CD4-positive, CD25-positive, alpha-beta regulatory T cell (primary cell): ENCODE measurements at regions not wholly inside any gene's neighbourhood (a gene's known extent, or its start where the extent isn't known, plus 50 kb on each side); places are given as distances from the start of the nearest gene placed in this dataset.

Experiments
- ATAC-seq, 2 donors: fragments of 150-1000 bp; cut with Tn5 transposase; one replicate each; pipeline ENCODE4 v1.10.0; 2021; ENCODE audit warnings: low read depth in 2 of 2, moderate number of reproducible peaks in 2 of 2, moderate library complexity in 1 of 2
- DNase-seq, 3 donors: peaks; one replicate each; pipeline versions ENCODE4 v3.0.0 to v3.0.0-alpha.2; 2012 to 2022; ENCODE audit warnings: mixed read lengths in 1 of 3
- H3K27ac ChIP-seq: one replicate; pipeline ENCODE4 v1.7.0; 2013; ENCODE audit warnings: mild to moderate bottlenecking, low read length; ENCODE audit not compliant: insufficient read depth, poor library complexity, severe bottlenecking
- H3K27me3 ChIP-seq: one replicate; pipeline ENCODE4 v1.7.0; 2013; ENCODE audit warnings: low read length; ENCODE audit not compliant: control insufficient read depth, insufficient read depth
- H3K36me3 ChIP-seq: one replicate; pipeline ENCODE4 v1.7.0; 2013; ENCODE audit warnings: mild to moderate bottlenecking, low read length, moderate library complexity; ENCODE audit not compliant: control insufficient read depth, insufficient read depth
- H3K4me1 ChIP-seq: 2 replicates; pipeline ENCODE4 v1.7.0; 2013; ENCODE audit warnings: mild to moderate bottlenecking, low read length; ENCODE audit not compliant: insufficient read depth, control insufficient read depth, poor library complexity, severe bottlenecking
- H3K4me3 ChIP-seq: one replicate; pipeline ENCODE4 v1.7.0; 2013; ENCODE audit warnings: low read depth, mild to moderate bottlenecking, low read length, moderate library complexity
- H3K9me3 ChIP-seq, 2 experiments: 1 replicate in 1 of 2; 2 replicates in 1 of 2; pipeline ENCODE4 v1.7.0; 2013; ENCODE audit warnings: low read length in 2 of 2, mild to moderate bottlenecking in 1 of 2, moderate library complexity in 1 of 2; ENCODE audit not compliant: control insufficient read depth in 2 of 2
- H3K27ac Mint-ChIP-seq, 3 donors: one replicate each; pipeline ENCODE4 v1.8.0; 2020 to 2022; ENCODE audit warnings: mild to moderate bottlenecking in 3 of 3, mixed read lengths in 3 of 3, moderate library complexity in 2 of 3
- H3K27me3 Mint-ChIP-seq: one replicate; pipeline ENCODE4 v1.8.0; 2022; ENCODE audit warnings: mild to moderate bottlenecking, mixed read lengths
- H3K36me3 Mint-ChIP-seq: one replicate; pipeline ENCODE4 v1.8.0; 2020; ENCODE audit warnings: mixed read lengths
- H3K4me1 Mint-ChIP-seq, 4 donors: one replicate each; pipeline ENCODE4 v1.8.0; 2020 to 2022; ENCODE audit warnings: mixed read lengths in 4 of 4, mild to moderate bottlenecking in 1 of 4
- H3K4me3 Mint-ChIP-seq, 4 donors: one replicate each; pipeline ENCODE4 v1.8.0; 2020 to 2022; ENCODE audit warnings: mild to moderate bottlenecking in 4 of 4, mixed read lengths in 4 of 4, moderate library complexity in 3 of 4
- H3K9me3 Mint-ChIP-seq, 7 donors: one replicate each; pipeline ENCODE4 v1.8.0; 2020 to 2022; ENCODE audit warnings: mixed read lengths in 7 of 7, mild to moderate bottlenecking in 3 of 7, moderate library complexity in 2 of 7

- no peaks in the 10 kb centered on the region for H3K36me3 ChIP-seq
- Mint-ChIP-seq H3K4me3 (no peak overlapping the region), H3K27me3 (no peaks in the 10 kb centered on the region), H3K4me1 (no peaks in the 10 kb centered on the region), H3K36me3 (no peaks in the 10 kb centered on the region), H3K27ac (no peak overlapping the region), H3K9me3 (peaks cover 0 to 13% (median 2%) of the 10 kb centered on the region in 7 donors)
- H3K4me3 ChIP-seq, result no peak overlapping the region
- H3K4me1 ChIP-seq, result no peaks in the 10 kb centered on the region
- no peak for DNase-seq
- no peak for ATAC-seq
- H3K27ac ChIP-seq, result no peak overlapping the region
- H3K9me3 ChIP-seq, result no peaks in the 10 kb centered on the region
- no peaks in the 10 kb centered on the region for H3K27me3 ChIP-seq
These were observed 214.4 kb downstream of the TBX5 start for GRCh38 chr12:114191581-114191980.

GRCh38 chr12:114190971-114191370 lies 215.0 kb downstream of the TBX5 start:
- H3K27ac ChIP-seq, result no peak overlapping the region
- no peaks in the 10 kb centered on the region for H3K27me3 ChIP-seq
- ATAC-seq (no peak), DNase-seq (no peak)
- Mint-ChIP-seq H3K4me3 (no peak overlapping the region), H3K36me3 (no peaks in the 10 kb centered on the region), H3K9me3 (peaks cover 0 to 13% (median 2%) of the 10 kb centered on the region in 7 donors), H3K27ac (no peak overlapping the region), H3K27me3 (no peaks in the 10 kb centered on the region), H3K4me1 (no peaks in the 10 kb centered on the region)
- no peaks in the 10 kb centered on the region for H3K4me1 ChIP-seq
- no peak overlapping the region for H3K4me3 ChIP-seq
- no peaks in the 10 kb centered on the region for H3K36me3 ChIP-seq
- H3K9me3 ChIP-seq, result no peaks in the 10 kb centered on the region

GRCh38 chr12:114189266-114189665 lies 216.7 kb downstream of the TBX5 start:
- Mint-ChIP-seq H3K27ac (no peak overlapping the region), H3K9me3 (peaks cover 0 to 16% (median 4%) of the 10 kb centered on the region in 7 donors), H3K4me1 (no peaks in the 10 kb centered on the region), H3K4me3 (no peak overlapping the region), H3K27me3 (no peaks in the 10 kb centered on the region), H3K36me3 (no peaks in the 10 kb centered on the region)
- no peak for ATAC-seq
- Histone ChIP-seq H3K4me3 (no peak overlapping the region), H3K9me3 (no peaks in the 10 kb centered on the region), H3K27ac (no peak overlapping the region), H3K27me3 (no peaks in the 10 kb centered on the region), H3K36me3 (no peaks in the 10 kb centered on the region), H3K4me1 (no peaks in the 10 kb centered on the region)
- no peak for DNase-seq

GRCh38 chr12:114186241-114187002 lies 219.5 kb downstream of the TBX5 start:
- Histone ChIP-seq H3K27me3 (no peaks in the 10 kb centered on the region), H3K4me1 (no peaks in the 10 kb centered on the region), H3K36me3 (no peaks in the 10 kb centered on the region), H3K27ac (no peak overlapping the region), H3K9me3 (no peaks in the 10 kb centered on the region), H3K4me3 (no peak overlapping the region)
- Mint-ChIP-seq H3K27me3 (no peaks in the 10 kb centered on the region), H3K27ac (no peak overlapping the region), H3K9me3 (peaks cover 0 to 16% (median 4%) of the 10 kb centered on the region in 7 donors), H3K4me1 (no peaks in the 10 kb centered on the region), H3K36me3 (no peaks in the 10 kb centered on the region), H3K4me3 (no peak overlapping the region)
- no peak for DNase-seq
- no peak for ATAC-seq

- Mint-ChIP-seq H3K36me3 (no peaks in the 10 kb centered on the region), H3K27me3 (no peaks in the 10 kb centered on the region), H3K9me3 (peaks cover 0 to 11% (median 0%) of the 10 kb centered on the region in 7 donors), H3K4me3 (no peak overlapping the region), H3K4me1 (no peaks in the 10 kb centered on the region), H3K27ac (no peak overlapping the region)
- Histone ChIP-seq H3K9me3 (no peaks in the 10 kb centered on the region), H3K27ac (no peak overlapping the region), H3K4me3 (no peak overlapping the region), H3K36me3 (no peaks in the 10 kb centered on the region), H3K4me1 (no peaks in the 10 kb centered on the region), H3K27me3 (no peaks in the 10 kb centered on the region)
- DNase-seq (no peak), ATAC-seq (no peak)
These were observed 218.9 kb upstream of the RBM19 start for GRCh38 chr12:114185036-114185435.

GRCh38 chr12:114174326-114174725 lies 208.2 kb upstream of the RBM19 start:
- H3K4me1 Mint-ChIP-seq, result no peaks in the 10 kb centered on the region
- no peak for DNase-seq

GRCh38 chr12:114172135-114172534 lies 206.0 kb upstream of the RBM19 start:
- H3K27me3 Mint-ChIP-seq, result no peaks in the 10 kb centered on the region
- DNase-seq (no peak), ATAC-seq (no peak)
- no peaks in the 10 kb centered on the region for H3K9me3 ChIP-seq
- no peak overlapping the region for H3K4me3 Mint-ChIP-seq
- no peaks in the 10 kb centered on the region for H3K36me3 ChIP-seq
- peaks cover 0 to 3% (median 1%) of the 10 kb centered on the region in 7 donors for H3K9me3 Mint-ChIP-seq
- no peaks in the 10 kb centered on the region for H3K4me1 Mint-ChIP-seq
- H3K4me1 ChIP-seq, result no peaks in the 10 kb centered on the region
- no peak overlapping the region for H3K27ac Mint-ChIP-seq
- no peaks in the 10 kb centered on the region for H3K36me3 Mint-ChIP-seq
- no peaks in the 10 kb centered on the region for H3K27me3 ChIP-seq
- no peak overlapping the region for H3K4me3 ChIP-seq
- H3K27ac ChIP-seq, result no peak overlapping the region

More at GRCh38 chr12:114174326-114174725, 208.2 kb upstream of the RBM19 start:
- Histone ChIP-seq H3K27me3 (no peaks in the 10 kb centered on the region), H3K4me1 (no peaks in the 10 kb centered on the region), H3K36me3 (no peaks in the 10 kb centered on the region), H3K4me3 (no peak overlapping the region), H3K27ac (no peak overlapping the region), H3K9me3 (no peaks in the 10 kb centered on the region)
- H3K27me3 Mint-ChIP-seq, result no peaks in the 10 kb centered on the region
- H3K36me3 Mint-ChIP-seq, result no peaks in the 10 kb centered on the region
- H3K27ac Mint-ChIP-seq, result no peak overlapping the region
- ATAC-seq, result no peak
- H3K9me3 Mint-ChIP-seq, result peaks cover 0 to 3% (median 1%) of the 10 kb centered on the region in 7 donors
- H3K4me3 Mint-ChIP-seq, result no peak overlapping the region

GRCh38 chr12:114168061-114168460 lies 201.9 kb upstream of the RBM19 start:
- Histone ChIP-seq H3K4me3 (no peak overlapping the region), H3K4me1 (no peaks in the 10 kb centered on the region), H3K27ac (no peak overlapping the region), H3K9me3 (no peaks in the 10 kb centered on the region), H3K36me3 (no peaks in the 10 kb centered on the region), H3K27me3 (peaks cover 3% of the 10 kb centered on the region)
- no peak for DNase-seq
- H3K9me3 Mint-ChIP-seq, result peaks cover 0 to 3% (median 0%) of the 10 kb centered on the region in 7 donors
- no peak overlapping the region for H3K27ac Mint-ChIP-seq
- no peaks in the 10 kb centered on the region for H3K4me1 Mint-ChIP-seq
- no peak for ATAC-seq
- H3K36me3 Mint-ChIP-seq, result no peaks in the 10 kb centered on the region
- peaks cover 4% of the 10 kb centered on the region for H3K27me3 Mint-ChIP-seq
- no peak overlapping the region for H3K4me3 Mint-ChIP-seq
